Activated T-helper 1 cell treated with anti-CD3 and anti-CD28 coated beads, Interleukin-12 subunit alpha, Interleukin-12 subunit beta, Interleukin-2, Interleukin-4 antibody, amounts not matched to agents 30 ng/mL and 10 ng/mL and 1 ng/mL, durations not matched to agents 14 hours and 24 hours and 36 hours (primary cell): ENCODE measurements at regions not wholly inside any gene's neighbourhood (a gene's known extent, or its start where the extent isn't known, plus 50 kb on each side); places are given as distances from the start of the nearest gene placed in this dataset.

ENCODE experiments used
- DNase-seq: peaks from one replicate; pipeline ENCODE4 v3.0.0; 2021; ENCODE audit warnings: low spot score
- H3K27ac Mint-ChIP-seq: one replicate; pipeline ENCODE4 v1.8.0; 2021; ENCODE audit warnings: mild to moderate bottlenecking, mixed read lengths
- H3K27me3 Mint-ChIP-seq: one replicate; pipeline ENCODE4 v1.8.0; 2022; ENCODE audit warnings: mild to moderate bottlenecking, moderate library complexity, mixed read lengths; ENCODE audit not compliant: insufficient read depth
- H3K36me3 Mint-ChIP-seq: one replicate; pipeline ENCODE4 v1.8.0; 2021; ENCODE audit warnings: low read depth, mixed read lengths
- H3K4me1 Mint-ChIP-seq: one replicate; pipeline ENCODE4 v1.8.0; 2021; ENCODE audit warnings: low read depth, mixed read lengths
- H3K4me3 Mint-ChIP-seq: one replicate; pipeline ENCODE4 v1.8.0; 2021; ENCODE audit warnings: mild to moderate bottlenecking, moderate library complexity, mixed read lengths
- H3K9me3 Mint-ChIP-seq: one replicate; pipeline ENCODE4 v1.8.0; 2021; ENCODE audit warnings: mixed read lengths
- intact Hi-C: fragments of 100-400 bp; cut with micrococcal nuclease; formaldehyde crosslinking; loops from one replicate; pipeline ENCODE4 v1.15.1; 2024

GRCh38 chr22:49448526-49448925 lies 379.1 kb downstream of the BRD1 start:
- intact Hi-C loops, result no loop called here
- Mint-ChIP-seq H3K9me3 (no peaks in the 10 kb centered on the region), H3K4me3 (no peak overlapping the region), H3K27me3 (peaks cover 6% of the 10 kb centered on the region), H3K4me1 (no peaks in the 10 kb centered on the region), H3K27ac (no peak overlapping the region), H3K36me3 (no peaks in the 10 kb centered on the region)
- no peak for DNase-seq

DNA sequence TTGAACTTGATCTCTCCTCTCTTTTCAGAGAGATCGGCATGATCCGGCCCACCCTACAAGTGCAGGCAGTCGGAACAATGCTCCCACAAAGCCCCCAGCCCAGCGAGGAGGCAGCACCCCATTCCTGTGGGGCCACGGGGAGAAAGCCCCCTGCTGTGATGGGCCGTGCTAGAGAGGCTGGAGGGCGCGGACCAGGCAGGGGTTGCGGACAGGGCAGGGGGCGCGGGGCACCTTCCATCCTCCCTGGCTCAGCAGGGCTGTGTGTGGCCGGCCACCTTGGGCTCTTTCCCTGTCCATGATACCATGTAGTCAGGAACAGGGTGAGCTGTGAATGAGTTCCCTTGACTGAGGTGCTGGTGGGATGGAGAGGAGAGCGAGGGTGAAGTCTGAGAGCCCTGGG lies 379.8 kb downstream of the BRD1 start:
- H3K4me1 Mint-ChIP-seq, result no peaks in the 10 kb centered on the region
- peaks cover 6% of the 10 kb centered on the region for H3K27me3 Mint-ChIP-seq
- intact Hi-C loops, result no loop called here
- no peak overlapping the region for H3K27ac Mint-ChIP-seq
- DNase-seq, result no peak
- no peaks in the 10 kb centered on the region for H3K9me3 Mint-ChIP-seq
- H3K36me3 Mint-ChIP-seq, result no peaks in the 10 kb centered on the region
- no peak overlapping the region for H3K4me3 Mint-ChIP-seq

- intact Hi-C loops, result no loop called here
- Mint-ChIP-seq H3K36me3 (no peaks in the 10 kb centered on the region), H3K9me3 (no peaks in the 10 kb centered on the region), H3K4me3 (no peak overlapping the region), H3K27ac (no peak overlapping the region), H3K4me1 (no peaks in the 10 kb centered on the region), H3K27me3 (peaks cover 6% of the 10 kb centered on the region)
- no peak for DNase-seq
These were observed 380.6 kb downstream of the BRD1 start for GRCh38 chr22:49446759-49447710.

DNA sequence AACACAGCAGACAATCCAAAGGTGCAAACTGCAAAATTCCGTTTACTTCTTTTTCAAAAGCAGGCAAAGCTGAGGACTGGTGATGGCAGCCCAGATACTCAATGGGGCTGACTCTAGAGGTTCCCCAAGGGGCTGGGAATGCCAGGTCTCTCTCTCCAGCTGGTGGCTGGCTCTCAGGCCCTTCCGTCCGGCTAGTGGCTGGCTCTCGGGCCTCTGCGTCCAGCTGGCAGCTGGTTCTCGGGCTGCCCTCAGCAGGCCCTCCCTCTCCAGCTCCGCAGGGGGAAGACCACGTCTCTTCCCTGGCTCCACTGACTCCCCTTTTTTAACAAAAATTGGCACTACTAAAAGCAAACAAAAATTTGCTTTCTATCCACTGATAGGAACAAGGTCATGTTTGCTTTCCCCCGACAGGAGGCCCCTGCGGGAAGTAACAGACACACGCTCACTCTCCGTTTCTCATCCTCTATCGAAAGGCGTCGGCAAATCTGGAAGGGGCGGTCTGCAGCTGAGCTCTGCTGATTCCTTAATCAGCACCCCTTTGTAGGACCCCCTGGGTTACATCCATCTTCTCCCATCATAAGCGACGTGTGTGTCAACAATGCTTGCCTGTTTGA lies 381.4 kb downstream of the BRD1 start:
- no peaks in the 10 kb centered on the region for H3K9me3 Mint-ChIP-seq
- H3K36me3 Mint-ChIP-seq, result no peaks in the 10 kb centered on the region
- no peak overlapping the region for H3K4me3 Mint-ChIP-seq
- peaks cover 6% of the 10 kb centered on the region for H3K27me3 Mint-ChIP-seq
- no peaks in the 10 kb centered on the region for H3K4me1 Mint-ChIP-seq
- no peak for DNase-seq
- H3K27ac Mint-ChIP-seq, result no peak overlapping the region
- intact Hi-C loops, result no loop called here

GRCh38 chr22:49444781-49445180 lies 382.9 kb downstream of the BRD1 start:
- intact Hi-C loops, result no loop called here
- no peaks in the 10 kb centered on the region for H3K4me1 Mint-ChIP-seq
- peaks cover 4% of the 10 kb centered on the region for H3K27me3 Mint-ChIP-seq

GRCh38 chr22:49440931-49441330 lies 386.7 kb downstream of the BRD1 start:
- DNase-seq, result no peak
- intact Hi-C loops, result no loop called here
- Mint-ChIP-seq H3K4me1 (no peaks in the 10 kb centered on the region), H3K27ac (no peak overlapping the region), H3K36me3 (no peaks in the 10 kb centered on the region), H3K9me3 (no peaks in the 10 kb centered on the region), H3K4me3 (no peak overlapping the region), H3K27me3 (no peaks in the 10 kb centered on the region)

More at GRCh38 chr22:49444781-49445180, 382.9 kb downstream of the BRD1 start:
- no peak for DNase-seq
- H3K36me3 Mint-ChIP-seq, result no peaks in the 10 kb centered on the region
- no peak overlapping the region for H3K4me3 Mint-ChIP-seq
- H3K27ac Mint-ChIP-seq, result no peak overlapping the region
- H3K9me3 Mint-ChIP-seq, result no peaks in the 10 kb centered on the region

- no peak overlapping the region for H3K27ac Mint-ChIP-seq
- no peak overlapping the region for H3K4me3 Mint-ChIP-seq
- intact Hi-C loops, result no loop called here
- no peaks in the 10 kb centered on the region for H3K4me1 Mint-ChIP-seq
- H3K36me3 Mint-ChIP-seq, result no peaks in the 10 kb centered on the region
- DNase-seq, result no peak
- H3K9me3 Mint-ChIP-seq, result no peaks in the 10 kb centered on the region
- no peaks in the 10 kb centered on the region for H3K27me3 Mint-ChIP-seq
These were observed 388.3 kb downstream of the BRD1 start for GRCh38 chr22:49439373-49439772.

- Mint-ChIP-seq H3K27me3 (no peaks in the 10 kb centered on the region), H3K36me3 (no peaks in the 10 kb centered on the region), H3K4me3 (no peak overlapping the region), H3K9me3 (no peaks in the 10 kb centered on the region), H3K27ac (no peak overlapping the region), H3K4me1 (no peaks in the 10 kb centered on the region)
- intact Hi-C loops, result no loop called here
- no peak for DNase-seq
These were observed 389.7 kb downstream of the BRD1 start for GRCh38 chr22:49437956-49438355.

- no peak overlapping the region for H3K4me3 Mint-ChIP-seq
- H3K27ac Mint-ChIP-seq, result no peak overlapping the region
- no peaks in the 10 kb centered on the region for H3K4me1 Mint-ChIP-seq
- DNase-seq, result no peak
- intact Hi-C loops, result no loop called here
- H3K36me3 Mint-ChIP-seq, result no peaks in the 10 kb centered on the region
- no peaks in the 10 kb centered on the region for H3K9me3 Mint-ChIP-seq
- H3K27me3 Mint-ChIP-seq, result no peaks in the 10 kb centered on the region
These were observed 390.3 kb downstream of the BRD1 start for GRCh38 chr22:49437356-49437755.

GRCh38 chr22:49436056-49436455 lies 391.6 kb downstream of the BRD1 start:
- no peaks in the 10 kb centered on the region for H3K9me3 Mint-ChIP-seq
- intact Hi-C loops, result no loop called here
- DNase-seq, result no peak
- no peaks in the 10 kb centered on the region for H3K4me1 Mint-ChIP-seq
- H3K4me3 Mint-ChIP-seq, result no peak overlapping the region
- H3K27ac Mint-ChIP-seq, result no peak overlapping the region
- H3K27me3 Mint-ChIP-seq, result no peaks in the 10 kb centered on the region
- H3K36me3 Mint-ChIP-seq, result no peaks in the 10 kb centered on the region

DNA sequence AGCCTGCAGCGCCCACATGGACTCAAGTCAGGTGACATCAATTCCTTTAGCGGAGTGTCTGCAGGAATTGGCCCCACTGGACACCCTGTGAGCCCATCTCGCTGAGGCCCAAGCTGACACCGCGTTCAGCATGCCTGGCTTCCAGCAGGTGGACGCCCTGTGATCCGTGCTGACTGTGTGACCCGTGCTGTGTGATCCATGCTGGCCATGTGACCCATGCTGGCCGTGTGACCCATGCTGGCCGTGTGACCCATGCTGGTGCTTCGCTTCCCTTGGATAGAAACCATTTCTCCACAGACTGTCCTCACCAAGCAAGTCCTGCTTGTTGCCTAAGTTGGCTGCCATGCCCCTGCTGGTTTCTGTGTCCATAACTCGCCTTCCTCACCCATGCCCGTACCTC lies 392.1 kb downstream of the BRD1 start:
- H3K4me1 Mint-ChIP-seq, result no peaks in the 10 kb centered on the region
- no peak overlapping the region for H3K4me3 Mint-ChIP-seq
- intact Hi-C loops, result no loop called here
- no peaks in the 10 kb centered on the region for H3K27me3 Mint-ChIP-seq
- no peak for DNase-seq
- H3K36me3 Mint-ChIP-seq, result no peaks in the 10 kb centered on the region
- no peak overlapping the region for H3K27ac Mint-ChIP-seq
- H3K9me3 Mint-ChIP-seq, result no peaks in the 10 kb centered on the region

GRCh38 chr22:49433717-49434611 lies 393.7 kb downstream of the BRD1 start:
- H3K27me3 Mint-ChIP-seq, result no peaks in the 10 kb centered on the region
- intact Hi-C loops, result no loop called here
- H3K9me3 Mint-ChIP-seq, result no peaks in the 10 kb centered on the region
- DNase-seq, result no peak
- no peaks in the 10 kb centered on the region for H3K4me1 Mint-ChIP-seq
- H3K27ac Mint-ChIP-seq, result no peak overlapping the region
- H3K4me3 Mint-ChIP-seq, result no peak overlapping the region
- H3K36me3 Mint-ChIP-seq, result no peaks in the 10 kb centered on the region
